Fibroblast of lung (primary cell): ENCODE measurements at regions not wholly inside any gene's neighbourhood (a gene's known extent, or its start where the extent isn't known, plus 50 kb on each side); places are given as distances from the start of the nearest gene placed in this dataset.

ENCODE experiments used
- DNase-seq, 2 donors: peaks; one replicate each; pipeline versions ENCODE4 v3.0.0 to v3.0.0-alpha.2; 2010; ENCODE audit warnings: low read depth in 2 of 2
- H2AFZ ChIP-seq: 2 replicates; pipeline ENCODE4 v1.5.1; 2012; ENCODE audit warnings: low read length, control low read depth, inconsistent platforms
- H3K27ac ChIP-seq: 2 replicates; pipeline ENCODE4 v1.5.1; 2011; ENCODE audit warnings: low read length, control low read depth; ENCODE audit not compliant: insufficient read depth
- H3K27me3 ChIP-seq: 2 replicates; pipeline ENCODE4 v1.5.1; 2011; ENCODE audit warnings: mild to moderate bottlenecking, low read length; ENCODE audit not compliant: control insufficient read depth, insufficient read depth
- H3K36me3 ChIP-seq: 2 replicates; pipeline ENCODE4 v1.5.1; 2011; ENCODE audit warnings: low read length; ENCODE audit not compliant: control insufficient read depth, insufficient read depth
- H3K4me1 ChIP-seq: 2 replicates; pipeline ENCODE4 v1.5.1; 2011; ENCODE audit warnings: low read length; ENCODE audit not compliant: control insufficient read depth, insufficient read depth; ENCODE audit errors: extremely low read depth
- H3K4me2 ChIP-seq: 2 replicates; pipeline ENCODE4 v1.5.1; 2011; ENCODE audit warnings: low read length, control low read depth; ENCODE audit not compliant: insufficient read depth; ENCODE audit errors: extremely low read depth
- H3K4me3 ChIP-seq, 4 experiments: fragments of 200-600 bp in 1 of 4; sonication (generic) in 1 of 4; replicated peaks in 1 of 4; 2 replicates each; pipeline ENCODE4 v1.5.1; 2011 to 2016; ENCODE audit warnings: low read length in 4 of 4, low read depth in 3 of 4, mild to moderate bottlenecking in 3 of 4, control low read depth in 2 of 4, inconsistent platforms in 1 of 4, mixed read lengths in 1 of 4; ENCODE audit not compliant: insufficient read depth in 1 of 4; ENCODE audit errors: control extremely low read depth in 1 of 4
- H3K79me2 ChIP-seq: 2 replicates; pipeline ENCODE4 v1.5.1; 2012; ENCODE audit warnings: mild to moderate bottlenecking, low read length, inconsistent platforms; ENCODE audit not compliant: control insufficient read depth, insufficient read depth
- H3K9ac ChIP-seq: 2 replicates; pipeline ENCODE4 v1.5.1; 2011; ENCODE audit warnings: mild to moderate bottlenecking, low read length, control low read depth; ENCODE audit not compliant: insufficient read depth
- H3K9me3 ChIP-seq: 2 replicates; pipeline ENCODE4 v1.5.1; 2012; ENCODE audit warnings: low read depth, low read length; ENCODE audit not compliant: control insufficient read depth, insufficient read depth
- H4K20me1 ChIP-seq: 2 replicates; pipeline ENCODE4 v1.5.1; 2011; ENCODE audit warnings: low read length; ENCODE audit not compliant: control insufficient read depth, insufficient read depth; ENCODE audit errors: extremely low read depth
- CTCF ChIP-seq, 2 donors: IDR thresholded peaks in 1 of 2; conservative IDR thresholded peaks in 1 of 2; 1 replicate in 1 of 2; 2 replicates in 1 of 2; pipeline ENCODE4 v1.5.1; 2011 to 2012; ENCODE audit warnings: low read length in 2 of 2, control low read depth in 1 of 2, inconsistent platforms in 1 of 2, low read depth in 1 of 2, mild to moderate bottlenecking in 1 of 2
- EZH2 ChIP-seq: IDR thresholded peaks from 2 replicates; pipeline ENCODE4 v1.5.1; 2012; ENCODE audit warnings: low read length, control low read depth, mild to moderate bottlenecking; ENCODE audit errors: missing control alignments

DNA sequence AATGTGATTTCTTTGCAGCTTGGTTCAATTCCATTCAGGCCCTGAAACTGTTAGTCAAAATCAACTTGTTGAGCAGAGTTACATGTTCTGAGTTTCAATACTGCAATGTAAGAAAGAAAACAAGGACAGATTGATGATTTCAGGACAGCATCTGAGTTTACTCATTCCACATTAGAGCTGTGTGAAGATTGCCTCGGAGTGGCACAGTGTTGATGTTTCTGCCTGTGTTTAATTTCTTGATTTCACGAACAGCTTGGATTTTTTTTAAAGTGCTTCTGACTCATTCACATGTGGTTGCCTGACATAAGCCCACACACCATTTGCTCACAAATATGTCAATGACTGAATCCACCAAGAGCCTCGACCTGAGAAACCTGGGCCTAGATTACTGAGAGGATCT lies 101.2 kb upstream of the PARD3 start:
- TF ChIP-seq CTCF (conservative IDR thresholded peaks at IDR 0.05 in 1 of 2, IDR thresholded peaks at IDR 0.05 in 1 of 2; ENCODE audit: low read depth in 1 of 2, low read length in 2 of 2) (no peak), EZH2 (no peak)
- Histone ChIP-seq H3K9ac (no peak overlapping the region), H3K4me2 (no peak overlapping the region), H4K20me1 (no peaks in the 10 kb centered on the region), H3K9me3 (no peaks in the 10 kb centered on the region), H3K79me2 (no peaks in the 10 kb centered on the region), H3K4me3 (no peak overlapping the region), H3K4me1 (no peaks in the 10 kb centered on the region), H3K36me3 (no peaks in the 10 kb centered on the region), H2AFZ (no peak overlapping the region), H3K27me3 (peaks cover 4% of the 10 kb centered on the region), H3K27ac (no peak overlapping the region)
- DNase-seq, result peak; percentile 86 to 94

DNA sequence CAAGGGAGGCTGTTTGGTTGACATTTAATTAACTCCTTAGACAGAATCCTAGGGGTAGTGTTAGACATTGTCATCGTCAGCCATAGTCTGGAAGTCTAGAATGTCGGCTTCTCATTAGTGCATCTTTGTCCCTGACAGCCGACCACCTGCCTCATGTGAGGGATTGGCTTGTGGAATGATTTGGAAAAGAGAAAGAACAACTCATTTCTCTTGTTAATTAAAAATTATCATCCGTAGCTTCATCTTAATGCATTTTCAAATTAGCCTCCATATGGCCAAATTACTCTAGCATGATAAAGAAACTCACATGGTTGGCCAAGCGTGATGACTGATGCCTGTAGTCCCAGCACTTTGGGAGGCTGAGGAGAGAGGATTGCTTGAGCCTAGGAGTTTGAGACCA lies 97.7 kb upstream of the PARD3 start:
- Histone ChIP-seq H3K4me1 (peaks cover 3% of the 10 kb centered on the region), H3K36me3 (no peaks in the 10 kb centered on the region), H3K27me3 (no peaks in the 10 kb centered on the region), H3K27ac (no peak overlapping the region), H4K20me1 (no peaks in the 10 kb centered on the region), H3K4me2 (no peak overlapping the region), H3K9me3 (no peaks in the 10 kb centered on the region), H3K4me3 (no peak overlapping the region), H3K9ac (no peak overlapping the region), H3K79me2 (no peaks in the 10 kb centered on the region), H2AFZ (no peak overlapping the region)
- TF ChIP-seq EZH2 (no peak), CTCF (conservative IDR thresholded peaks at IDR 0.05 in 1 of 2, IDR thresholded peaks at IDR 0.05 in 1 of 2; ENCODE audit: low read depth in 1 of 2, low read length in 2 of 2) (no peak)
- no peak for DNase-seq

- H2AFZ ChIP-seq, result no peak overlapping the region
- no peaks in the 10 kb centered on the region for H4K20me1 ChIP-seq
- H3K9ac ChIP-seq, result no peak overlapping the region
- no peak for DNase-seq
- peaks cover 3% of the 10 kb centered on the region for H3K4me1 ChIP-seq
- H3K4me2 ChIP-seq, result no peak overlapping the region
- H3K27me3 ChIP-seq, result no peaks in the 10 kb centered on the region
- TF ChIP-seq CTCF (conservative IDR thresholded peaks at IDR 0.05 in 1 of 2, IDR thresholded peaks at IDR 0.05 in 1 of 2; ENCODE audit: low read depth in 1 of 2, low read length in 2 of 2) (no peak), EZH2 (no peak)
- no peaks in the 10 kb centered on the region for H3K36me3 ChIP-seq
- no peaks in the 10 kb centered on the region for H3K79me2 ChIP-seq
- H3K4me3 ChIP-seq, result no peak overlapping the region
- no peaks in the 10 kb centered on the region for H3K9me3 ChIP-seq
- H3K27ac ChIP-seq, result no peak overlapping the region
Measured at GRCh38 chr10:34911661-34912205, 96.6 kb upstream of the PARD3 start.
